Neuronal stem cell (in vitro differentiated cells): ENCODE measurements at regions not wholly inside any gene's neighbourhood (a gene's known extent, or its start where the extent isn't known, plus 50 kb on each side); places are given as distances from the start of the nearest gene placed in this dataset.

Experiments used
- DNase-seq: peaks from one replicate; pipeline ENCODE4 v3.0.0-alpha.2; 2013; ENCODE audit warnings: low spot score
- H2AFZ ChIP-seq: one replicate; pipeline ENCODE4 v1.6.1; 2013; ENCODE audit warnings: mild to moderate bottlenecking, low read length, inconsistent platforms
- H2AK5ac ChIP-seq: 2 replicates; pipeline ENCODE4 v1.6.1; 2013; ENCODE audit warnings: low read depth, mild to moderate bottlenecking, inconsistent platforms, low read length, moderate library complexity, mixed read lengths
- H2BK120ac ChIP-seq: 2 replicates; pipeline ENCODE4 v1.6.1; 2013; ENCODE audit warnings: low read depth, mild to moderate bottlenecking, inconsistent platforms, low read length, moderate library complexity, mixed read lengths
- H2BK12ac ChIP-seq: one replicate; pipeline ENCODE4 v1.6.1; 2013; ENCODE audit warnings: low read length, inconsistent platforms
- H2BK15ac ChIP-seq: 2 replicates; pipeline ENCODE4 v1.6.1; 2013; ENCODE audit warnings: mild to moderate bottlenecking, low read length, inconsistent platforms, mixed read lengths
- H2BK5ac ChIP-seq: one replicate; pipeline ENCODE4 v1.6.1; 2013; ENCODE audit warnings: inconsistent platforms, mild to moderate bottlenecking, low read length, moderate library complexity
- H3K14ac ChIP-seq: one replicate; pipeline ENCODE4 v1.6.1; 2013; ENCODE audit warnings: low read length, inconsistent platforms
- H3K18ac ChIP-seq: 2 replicates; pipeline ENCODE4 v1.6.1; 2013; ENCODE audit warnings: low read length, inconsistent platforms
- H3K23ac ChIP-seq: 2 replicates; pipeline ENCODE4 v1.6.1; 2013; ENCODE audit warnings: low read depth, mild to moderate bottlenecking, mixed read lengths, low read length, inconsistent platforms; ENCODE audit not compliant: poor library complexity
- H3K27ac ChIP-seq: replicated peaks from 3 replicates; pipeline ENCODE4 v1.5.1; 2013; ENCODE audit warnings: low read length, inconsistent platforms
- H3K27me3 ChIP-seq, 3 experiments: 2 replicates each; pipeline ENCODE4 v1.6.1; 2013; ENCODE audit warnings: low read length in 3 of 3, mild to moderate bottlenecking in 2 of 3, inconsistent platforms in 1 of 3, low read depth in 1 of 3, mixed read lengths in 1 of 3, moderate library complexity in 1 of 3; ENCODE audit not compliant: control insufficient read depth in 3 of 3, insufficient read depth in 3 of 3
- H3K36me3 ChIP-seq, 2 donors: replicated peaks in 1 of 2; 2 replicates each; pipeline ENCODE4 v1.6.1; 2013; ENCODE audit warnings: low read length in 2 of 2; ENCODE audit not compliant: control insufficient read depth in 2 of 2, insufficient read depth in 2 of 2
- H3K4ac ChIP-seq: 2 replicates; pipeline ENCODE4 v1.6.1; 2013; ENCODE audit warnings: inconsistent platforms, mild to moderate bottlenecking, low read length, moderate library complexity
- H3K4me1 ChIP-seq, 2 donors: 1 replicate in 1 of 2; 2 replicates in 1 of 2; pipeline ENCODE4 v1.6.1; 2013; ENCODE audit warnings: low read length in 2 of 2, low read depth in 1 of 2; ENCODE audit not compliant: control insufficient read depth in 2 of 2, insufficient read depth in 1 of 2
- H3K4me2 ChIP-seq: one replicate; pipeline ENCODE4 v1.6.1; 2013; ENCODE audit warnings: mild to moderate bottlenecking, low read length, inconsistent platforms; ENCODE audit not compliant: insufficient read depth, poor library complexity, severe bottlenecking
- H3K4me3 ChIP-seq, 2 donors: 2 replicates each; pipeline ENCODE4 v1.5.1; 2013; ENCODE audit warnings: low read length in 2 of 2, mild to moderate bottlenecking in 2 of 2, inconsistent platforms in 1 of 2, moderate library complexity in 1 of 2
- H3K79me1 ChIP-seq: one replicate; pipeline ENCODE4 v1.6.1; 2013; ENCODE audit warnings: low read depth, mild to moderate bottlenecking, inconsistent platforms, low read length, moderate library complexity
- H3K9ac ChIP-seq: one replicate; pipeline ENCODE4 v1.6.1; 2013; ENCODE audit warnings: mild to moderate bottlenecking, low read depth, low read length, inconsistent platforms; ENCODE audit not compliant: poor library complexity
- H3K9me3 ChIP-seq, 2 donors: replicated peaks in 1 of 2; 2 replicates each; pipeline versions ENCODE3 to v1.6.1; 2013; ENCODE audit warnings: low read length in 2 of 2, mild to moderate bottlenecking in 2 of 2, inconsistent platforms in 1 of 2, low read depth in 1 of 2, mixed read lengths in 1 of 2, moderate library complexity in 1 of 2; ENCODE audit not compliant: control insufficient read depth in 2 of 2, insufficient read depth in 1 of 2
- H4K8ac ChIP-seq: one replicate; pipeline ENCODE4 v1.6.1; 2013; ENCODE audit warnings: low read depth, mild to moderate bottlenecking, inconsistent platforms, low read length, moderate library complexity
- H4K91ac ChIP-seq: one replicate; pipeline ENCODE4 v1.6.1; 2013; ENCODE audit warnings: low read length, low read depth, mild to moderate bottlenecking, inconsistent platforms; ENCODE audit not compliant: poor library complexity
- WGBS, 2 donors: extraction: QIAGEN DNeasy Blood & Tissue Kit; methylation state at CpG; one replicate each; pipeline ENCODE4 v1.1.7; 2013; ENCODE audit warnings: missing lambda C conversion rate in 2 of 2, mixed read lengths in 1 of 2; ENCODE audit not compliant: insufficient read length in 2 of 2, insufficient replicate concordance in 1 of 2; ENCODE audit errors: extremely low coverage in 2 of 2; 5-methylcytosine and 5-hydroxymethylcytosine counted together

GRCh38 chr12:13851828-13852227, 129.6 kb downstream of the GRIN2B start:
- no peak overlapping the region for H3K4me3 ChIP-seq
- no CpG with 5 or more reads among the region's 3 CpGs for WGBS, 2 donors
- H2BK15ac ChIP-seq = no peak overlapping the region
- no peaks in the 10 kb centered on the region for H3K36me3 ChIP-seq
- H3K23ac ChIP-seq = no peak overlapping the region
- DNase-seq = peak; percentile 88
- no peak overlapping the region for H3K18ac ChIP-seq
- H2AK5ac ChIP-seq = no peak overlapping the region
- peaks cover 3 to 17% of the 10 kb centered on the region in 2 donors for H3K4me1 ChIP-seq
- no peak overlapping the region for H3K4ac ChIP-seq
- no peaks in the 10 kb centered on the region for H3K9me3 ChIP-seq
- H3K4me2 ChIP-seq = no peak overlapping the region
- no peak overlapping the region for H2BK120ac ChIP-seq
- H3K27ac ChIP-seq = no peak overlapping the region
- no peak overlapping the region for H2AFZ ChIP-seq
- H4K8ac ChIP-seq = no peak overlapping the region
- no peak overlapping the region for H2BK12ac ChIP-seq
- H3K27me3 ChIP-seq = no peaks in the 10 kb centered on the region
- no peak overlapping the region for H3K9ac ChIP-seq
- H2BK5ac ChIP-seq = no peak overlapping the region
- no peaks in the 10 kb centered on the region for H3K79me1 ChIP-seq
- no peak overlapping the region for H3K14ac ChIP-seq
- H4K91ac ChIP-seq = no peak overlapping the region

- Histone ChIP-seq H3K79me1 (no peaks in the 10 kb centered on the region), H3K4me3 (no peak overlapping the region), H3K27ac (no peak overlapping the region), H3K4me2 (no peak overlapping the region), H3K9me3 (no peaks in the 10 kb centered on the region), H4K91ac (no peak overlapping the region), H2AK5ac (no peak overlapping the region), H3K18ac (no peak overlapping the region), H3K23ac (no peak overlapping the region), H3K36me3 (no peaks in the 10 kb centered on the region), H3K27me3 (no peaks in the 10 kb centered on the region), H3K9ac (no peak overlapping the region), H3K14ac (no peak overlapping the region), H3K4me1 (peaks cover 3 to 17% of the 10 kb centered on the region in 2 donors), H2BK5ac (no peak overlapping the region), H3K4ac (no peak overlapping the region), H2BK15ac (no peak overlapping the region), H2AFZ (no peak overlapping the region), H4K8ac (no peak overlapping the region), H2BK120ac (no peak overlapping the region), H2BK12ac (no peak overlapping the region)
- WGBS, 2 donors = no CpG with 5 or more reads among the region's 3 CpGs
- DNase-seq = no peak
Measured at GRCh38 chr12:13849456-13849855, 131.9 kb downstream of the GRIN2B start.

- Histone ChIP-seq H3K4ac (no peak overlapping the region), H3K4me2 (no peak overlapping the region), H3K4me1 (peaks cover 2 to 4% of the 10 kb centered on the region in 2 donors), H3K23ac (no peak overlapping the region), H3K79me1 (no peaks in the 10 kb centered on the region), H2BK15ac (no peak overlapping the region), H3K9me3 (no peaks in the 10 kb centered on the region), H3K9ac (no peak overlapping the region), H2BK12ac (no peak overlapping the region), H3K36me3 (no peaks in the 10 kb centered on the region), H2AK5ac (no peak overlapping the region), H2AFZ (no peak overlapping the region), H2BK120ac (no peak overlapping the region), H3K18ac (no peak overlapping the region), H4K91ac (no peak overlapping the region), H4K8ac (no peak overlapping the region), H3K27me3 (no peaks in the 10 kb centered on the region), H3K14ac (no peak overlapping the region), H2BK5ac (no peak overlapping the region), H3K4me3 (no peak overlapping the region), H3K27ac (no peak overlapping the region)
- WGBS, 2 donors = no CpG with 5 or more reads among the region's 1 CpG
- no peak for DNase-seq
Measured at GRCh38 chr12:13843841-13844240, 137.6 kb downstream of the GRIN2B start.

GRCh38 chr12:13841358-13841757, 140.0 kb downstream of the GRIN2B start:
- Histone ChIP-seq H3K4me1 (peaks cover 2 to 11% of the 10 kb centered on the region in 2 donors), H3K4me2 (no peak overlapping the region), H2AFZ (no peak overlapping the region), H2BK5ac (no peak overlapping the region), H3K36me3 (no peaks in the 10 kb centered on the region), H2BK120ac (no peak overlapping the region), H4K91ac (no peak overlapping the region), H2AK5ac (no peak overlapping the region), H3K4ac (no peak overlapping the region), H3K4me3 (no peak overlapping the region), H3K27me3 (no peaks in the 10 kb centered on the region), H3K9ac (no peak overlapping the region), H3K18ac (no peak overlapping the region), H2BK15ac (no peak overlapping the region), H3K9me3 (no peaks in the 10 kb centered on the region), H4K8ac (no peak overlapping the region), H2BK12ac (no peak overlapping the region), H3K79me1 (no peaks in the 10 kb centered on the region), H3K23ac (no peak overlapping the region), H3K14ac (no peak overlapping the region), H3K27ac (no peak overlapping the region)
- DNase-seq = no peak
- WGBS, 2 donors = no CpG with 5 or more reads among the region's 7 CpGs
